Ectodermal cell (in vitro differentiated cells): ENCODE measurements at regions not wholly inside any gene's neighbourhood (a gene's known extent, or its start where the extent isn't known, plus 50 kb on each side); places are given as distances from the start of the nearest gene placed in this dataset.

ENCODE experiments used
- H3K27ac ChIP-seq: 2 replicates; pipeline ENCODE4 v1.7.0; 2013; ENCODE audit warnings: mild to moderate bottlenecking, low read depth, low read length; ENCODE audit not compliant: insufficient read depth, poor library complexity, severe bottlenecking
- H3K27me3 ChIP-seq: 2 replicates; pipeline ENCODE4 v1.7.0; 2013; ENCODE audit warnings: mild to moderate bottlenecking, low read length; ENCODE audit not compliant: insufficient read depth, control insufficient read depth, poor library complexity, severe bottlenecking
- H3K36me3 ChIP-seq: one replicate; pipeline ENCODE4 v1.7.0; 2013; ENCODE audit warnings: low read length; ENCODE audit not compliant: control insufficient read depth, insufficient read depth
- H3K4me1 ChIP-seq: one replicate; pipeline ENCODE4 v1.7.0; 2013; ENCODE audit warnings: low read length; ENCODE audit not compliant: control insufficient read depth, insufficient read depth
- H3K4me3 ChIP-seq: 2 replicates; pipeline ENCODE4 v1.7.0; 2013; ENCODE audit warnings: low read depth, low read length, control low read depth; ENCODE audit not compliant: insufficient read depth
- H3K9me3 ChIP-seq: 2 replicates; pipeline ENCODE4 v1.7.0; 2013; ENCODE audit warnings: mild to moderate bottlenecking, low read length, moderate library complexity; ENCODE audit not compliant: control insufficient read depth
- WGBS, 2 experiments: methylation state at CpG; one replicate each; pipeline ENCODE4 v1.1.7; 2013; ENCODE audit warnings: missing lambda C conversion rate in 2 of 2; 5-methylcytosine and 5-hydroxymethylcytosine counted together

DNA sequence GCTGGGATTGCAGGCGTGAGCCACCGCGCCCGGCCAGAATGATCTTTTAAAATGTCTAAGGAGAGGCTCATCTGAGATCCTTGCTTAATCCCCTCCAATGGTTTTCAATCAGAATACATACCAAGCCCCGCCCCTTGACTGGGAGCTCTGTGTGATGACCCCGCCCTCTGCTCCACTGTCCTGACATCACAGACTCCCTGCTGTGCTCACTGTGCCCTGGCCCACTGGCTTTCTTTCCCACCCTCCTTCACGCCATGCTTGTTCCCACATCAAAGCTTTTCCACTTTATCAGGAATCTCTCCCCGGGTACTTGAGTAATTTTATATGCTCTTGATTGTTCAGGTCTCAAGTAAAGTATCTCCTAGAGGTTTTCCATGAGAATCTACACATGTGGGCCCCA is 762.3 kb upstream of the ID2 start:
- 92 to 94% methylated on average over 7 to 8 of the region's 8 CpGs for WGBS, 2 experiments
- no peak overlapping the region for H3K4me3 ChIP-seq
- H3K9me3 ChIP-seq: no peaks in the 10 kb centered on the region
- H3K27me3 ChIP-seq: no peaks in the 10 kb centered on the region
- H3K27ac ChIP-seq: no peak overlapping the region
- H3K36me3 ChIP-seq: no peaks in the 10 kb centered on the region
- H3K4me1 ChIP-seq: no peaks in the 10 kb centered on the region

DNA sequence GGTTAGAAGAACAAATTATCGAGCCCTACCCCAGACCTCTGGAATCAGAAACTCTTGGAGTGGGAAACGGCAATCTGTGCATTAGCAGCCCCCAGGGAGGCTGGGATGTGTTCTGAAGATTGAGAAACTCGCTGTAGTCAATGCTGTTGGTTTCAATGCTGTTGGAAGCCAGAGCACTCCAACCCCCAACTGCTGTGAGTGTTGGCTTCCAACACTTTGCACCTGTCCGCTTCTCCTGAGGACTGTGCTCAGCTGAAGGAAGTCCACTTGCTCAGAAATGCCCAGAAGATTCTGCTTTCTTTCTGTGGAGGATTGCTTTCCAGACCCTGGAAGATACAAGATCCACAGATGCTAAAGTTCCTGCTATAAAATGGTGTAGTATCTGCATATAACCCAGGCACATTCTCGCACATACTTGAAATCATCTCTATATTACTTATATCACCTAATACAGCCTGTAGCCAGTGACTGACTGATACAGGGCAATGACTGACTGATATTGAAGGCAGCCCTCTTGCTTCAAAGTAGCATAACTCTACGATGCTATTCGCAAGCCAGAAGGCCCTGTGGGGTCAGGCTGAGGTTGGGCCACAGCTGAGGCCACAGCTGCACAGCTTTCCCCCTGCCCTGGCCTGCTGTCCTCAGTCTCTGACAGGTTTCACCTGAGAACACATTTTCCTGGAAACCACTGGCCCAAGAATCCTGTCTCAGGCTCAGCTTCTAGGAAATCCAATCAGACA is 757.7 kb upstream of the ID2 start:
- WGBS, 2 experiments: 75 to 77% methylated on average over 7 of the region's 7 CpGs

DNA sequence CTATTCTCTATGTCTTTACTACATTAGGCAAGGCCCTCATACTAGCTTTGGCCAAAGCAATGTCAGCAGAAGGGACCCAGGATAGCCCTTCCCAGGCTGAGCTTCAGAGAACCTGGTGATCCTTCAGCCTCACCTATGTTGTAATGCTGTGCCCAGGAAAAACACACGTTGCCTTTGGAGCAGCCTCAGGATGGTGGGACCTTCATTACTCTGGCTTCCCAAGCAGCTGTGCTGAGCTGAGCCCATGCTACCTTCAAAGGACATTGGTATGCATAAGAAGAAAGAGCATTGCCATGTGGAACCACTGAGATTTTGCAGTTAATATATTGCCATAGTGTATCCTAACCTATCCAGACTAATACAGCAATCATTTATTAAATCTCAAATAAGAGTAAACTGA is 756.4 kb upstream of the ID2 start:
- WGBS, 2 experiments: 48 to 55% methylated on average over 1 of the region's 1 CpG
- Histone ChIP-seq H3K27ac (no peak overlapping the region), H3K36me3 (no peaks in the 10 kb centered on the region), H3K9me3 (no peaks in the 10 kb centered on the region), H3K4me3 (no peak overlapping the region), H3K4me1 (no peaks in the 10 kb centered on the region), H3K27me3 (no peaks in the 10 kb centered on the region)

More for the DNA sequence above, 757.7 kb upstream of the ID2 start:
- Histone ChIP-seq H3K27me3 (no peaks in the 10 kb centered on the region), H3K27ac (no peak overlapping the region), H3K9me3 (no peaks in the 10 kb centered on the region), H3K4me1 (no peaks in the 10 kb centered on the region), H3K4me3 (no peak overlapping the region), H3K36me3 (no peaks in the 10 kb centered on the region)

DNA sequence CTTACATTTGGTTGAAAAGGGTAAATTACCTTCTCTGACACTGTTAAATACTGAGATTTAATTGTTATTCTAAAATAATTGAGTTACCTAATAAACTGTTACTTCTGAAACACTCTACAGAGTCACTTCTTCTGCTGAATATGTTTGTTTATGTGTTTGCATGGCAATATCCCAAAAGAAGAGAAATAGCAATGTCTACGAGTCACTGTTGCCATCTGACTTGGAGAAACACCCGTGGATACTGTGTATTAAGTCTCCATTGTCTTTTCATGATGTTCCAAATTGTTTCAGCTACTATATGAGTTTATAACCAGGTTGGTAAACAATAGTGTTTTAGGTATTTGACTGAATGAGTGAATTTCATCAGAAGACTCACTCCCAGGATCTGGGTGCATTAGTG is 754.2 kb upstream of the ID2 start:
- H3K27me3 ChIP-seq: no peaks in the 10 kb centered on the region
- 90 to 93% methylated on average over 2 of the region's 2 CpGs for WGBS, 2 experiments
- H3K36me3 ChIP-seq: no peaks in the 10 kb centered on the region
- H3K27ac ChIP-seq: no peak overlapping the region
- H3K4me1 ChIP-seq: no peaks in the 10 kb centered on the region
- H3K9me3 ChIP-seq: no peaks in the 10 kb centered on the region
- H3K4me3 ChIP-seq: no peak overlapping the region

DNA sequence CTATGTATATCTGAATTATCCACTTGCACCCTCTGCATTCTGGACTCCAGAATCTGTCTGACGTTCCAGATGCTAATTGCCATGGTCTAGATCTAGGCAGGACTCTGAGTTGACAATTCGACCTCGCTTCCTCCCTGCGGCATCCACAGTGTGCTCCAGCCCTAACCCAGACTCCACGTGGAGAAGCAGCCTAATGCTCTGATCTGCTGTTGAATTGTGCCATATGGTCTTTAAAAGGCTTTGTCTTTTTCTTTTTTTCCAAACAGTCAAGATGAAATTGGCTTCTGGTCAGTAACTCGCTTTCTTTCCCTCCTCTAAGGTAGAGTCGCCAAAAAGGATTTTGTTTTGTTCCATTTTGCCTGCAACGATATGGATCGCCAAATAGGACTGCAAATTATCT is 752.6 kb upstream of the ID2 start:
- Histone ChIP-seq H3K4me3 (no peak overlapping the region), H3K4me1 (no peaks in the 10 kb centered on the region), H3K36me3 (no peaks in the 10 kb centered on the region), H3K27ac (no peak overlapping the region), H3K9me3 (no peaks in the 10 kb centered on the region), H3K27me3 (no peaks in the 10 kb centered on the region)
- 92 to 94% methylated on average over 8 to 9 of the region's 9 CpGs for WGBS, 2 experiments

DNA sequence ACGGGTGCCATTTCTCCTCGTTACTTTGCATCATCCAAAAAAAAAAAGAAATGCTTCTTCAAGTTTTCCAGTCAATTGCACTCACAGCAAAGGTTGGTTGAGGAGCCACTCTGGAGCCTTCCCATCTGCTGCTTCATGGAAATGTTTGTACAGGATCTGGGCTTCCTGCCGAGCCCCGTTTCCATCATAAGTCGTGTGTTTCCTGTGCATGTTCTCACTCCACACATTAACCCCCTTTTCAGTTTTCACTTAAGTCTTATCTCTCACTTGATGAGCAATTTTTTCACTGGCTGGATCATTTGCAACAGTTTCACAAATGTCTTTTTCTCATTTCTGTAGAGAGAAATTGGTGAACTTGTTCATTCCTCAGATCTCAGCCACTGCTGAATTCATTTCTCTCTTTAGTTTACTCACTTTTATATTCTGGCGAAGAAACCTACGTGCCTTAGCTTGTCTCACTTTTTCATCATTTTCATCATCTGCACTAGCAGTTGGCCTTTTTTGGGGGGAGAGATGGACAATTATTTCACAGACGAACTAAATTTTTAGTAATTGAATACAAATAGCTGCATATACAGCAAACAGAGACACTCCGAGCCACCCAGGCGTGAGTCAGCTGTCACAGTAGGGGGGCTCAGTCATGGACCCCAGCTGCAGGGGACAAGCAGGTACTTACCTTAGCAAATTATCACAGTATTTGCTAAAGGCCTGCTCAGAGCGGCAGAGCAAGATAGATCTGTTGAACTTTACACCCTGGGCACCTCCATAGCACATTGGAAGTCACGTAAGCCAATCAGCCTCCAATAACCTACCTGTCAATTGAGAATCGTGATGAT is 750.8 kb upstream of the ID2 start:
- no peak overlapping the region for H3K27ac ChIP-seq
- no peaks in the 10 kb centered on the region for H3K27me3 ChIP-seq
- no peaks in the 10 kb centered on the region for H3K4me1 ChIP-seq
- no peak overlapping the region for H3K4me3 ChIP-seq
- WGBS, 2 experiments: 94 to 96% methylated on average over 11 to 13 of the region's 13 CpGs
- no peaks in the 10 kb centered on the region for H3K36me3 ChIP-seq
- no peaks in the 10 kb centered on the region for H3K9me3 ChIP-seq

- WGBS, 2 experiments: 89 to 94% methylated on average over 4 of the region's 4 CpGs
- no peaks in the 10 kb centered on the region for H3K27me3 ChIP-seq
- H3K9me3 ChIP-seq: no peaks in the 10 kb centered on the region
- no peaks in the 10 kb centered on the region for H3K4me1 ChIP-seq
- no peaks in the 10 kb centered on the region for H3K36me3 ChIP-seq
- H3K4me3 ChIP-seq: no peak overlapping the region
- H3K27ac ChIP-seq: no peak overlapping the region
These were observed 750.0 kb upstream of the ID2 start for GRCh38 chr2:7931808-7932207.

- Histone ChIP-seq H3K27me3 (no peaks in the 10 kb centered on the region), H3K36me3 (no peaks in the 10 kb centered on the region), H3K9me3 (no peaks in the 10 kb centered on the region), H3K4me1 (no peaks in the 10 kb centered on the region), H3K4me3 (no peak overlapping the region), H3K27ac (no peak overlapping the region)
- WGBS, 2 experiments: 92 to 100% methylated on average over 1 of the region's 1 CpG
These were observed 748.2 kb upstream of the ID2 start for GRCh38 chr2:7933672-7934071.

- Histone ChIP-seq H3K4me1 (no peaks in the 10 kb centered on the region), H3K27me3 (no peaks in the 10 kb centered on the region), H3K27ac (no peak overlapping the region), H3K9me3 (no peaks in the 10 kb centered on the region), H3K36me3 (no peaks in the 10 kb centered on the region), H3K4me3 (no peak overlapping the region)
- 96 to 97% methylated on average over 3 to 4 of the region's 4 CpGs for WGBS, 2 experiments
These were observed 747.4 kb upstream of the ID2 start for GRCh38 chr2:7934476-7934875.

GRCh38 chr2:7937082-7937481 is 744.8 kb upstream of the ID2 start:
- Histone ChIP-seq H3K9me3 (no peaks in the 10 kb centered on the region), H3K27ac (no peak overlapping the region), H3K36me3 (no peaks in the 10 kb centered on the region), H3K4me3 (no peak overlapping the region), H3K4me1 (no peaks in the 10 kb centered on the region), H3K27me3 (no peaks in the 10 kb centered on the region)
- 100% methylated on average over 1 of the region's 1 CpG; no CpG with 5 or more reads in 1 of the 2 experiments for WGBS, 2 experiments
